ENCODE measurements at regions not wholly inside any gene's neighbourhood (a gene's known extent, or its start where the extent isn't known, plus 50 kb on each side); places are given as distances from the start of the nearest gene placed in this dataset.

DNA sequence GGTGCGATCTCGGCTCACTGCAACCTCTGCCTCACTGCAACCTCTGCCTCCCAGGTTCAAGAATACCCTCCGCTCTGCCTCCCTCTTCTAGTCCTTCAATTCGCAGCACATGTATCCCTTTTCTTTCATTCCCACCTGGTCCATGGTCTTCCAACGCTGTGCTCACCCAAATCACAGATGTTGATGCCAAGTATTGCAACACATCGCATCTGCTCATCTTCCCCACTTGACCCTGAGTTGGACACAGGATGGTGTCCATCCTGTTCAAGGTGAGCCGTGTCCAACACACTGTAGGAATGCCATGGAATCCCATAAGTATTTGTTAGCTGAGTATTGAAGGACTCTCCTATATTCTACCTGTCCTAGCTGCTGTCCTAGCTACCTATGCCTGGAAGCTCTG is 50.6 kb upstream of the ETV6 start:
- no peaks in the 10 kb centered on the region for H3K9me3 ChIP-seq (ENCODE audit: severe bottlenecking)
- H3K4me3 ChIP-seq (ENCODE audit: low read depth, low read length): no peak overlapping the region
- DNase-seq: no peak
- H3K36me3 ChIP-seq: no peaks in the 10 kb centered on the region
- no peaks in the 10 kb centered on the region for H3K27me3 ChIP-seq (ENCODE audit: insufficient read depth, low read depth, severe bottlenecking)
- TF ChIP-seq, protein P1, sequence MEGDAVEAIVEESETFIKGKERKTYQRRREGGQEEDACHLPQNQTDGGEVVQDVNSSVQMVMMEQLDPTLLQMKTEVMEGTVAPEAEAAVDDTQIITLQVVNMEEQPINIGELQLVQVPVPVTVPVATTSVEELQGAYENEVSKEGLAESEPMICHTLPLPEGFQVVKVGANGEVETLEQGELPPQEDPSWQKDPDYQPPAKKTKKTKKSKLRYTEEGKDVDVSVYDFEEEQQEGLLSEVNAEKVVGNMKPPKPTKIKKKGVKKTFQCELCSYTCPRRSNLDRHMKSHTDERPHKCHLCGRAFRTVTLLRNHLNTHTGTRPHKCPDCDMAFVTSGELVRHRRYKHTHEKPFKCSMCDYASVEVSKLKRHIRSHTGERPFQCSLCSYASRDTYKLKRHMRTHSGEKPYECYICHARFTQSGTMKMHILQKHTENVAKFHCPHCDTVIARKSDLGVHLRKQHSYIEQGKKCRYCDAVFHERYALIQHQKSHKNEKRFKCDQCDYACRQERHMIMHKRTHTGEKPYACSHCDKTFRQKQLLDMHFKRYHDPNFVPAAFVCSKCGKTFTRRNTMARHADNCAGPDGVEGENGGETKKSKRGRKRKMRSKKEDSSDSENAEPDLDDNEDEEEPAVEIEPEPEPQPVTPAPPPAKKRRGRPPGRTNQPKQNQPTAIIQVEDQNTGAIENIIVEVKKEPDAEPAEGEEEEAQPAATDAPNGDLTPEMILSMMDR (IDR thresholded peaks at IDR 0.05; ENCODE audit: low read depth, low read length): no peak
- no peak overlapping the region for H3K27ac ChIP-seq
